ENCODE measurements at regions not wholly inside any gene's neighbourhood (a gene's known extent, or its start where the extent isn't known, plus 50 kb on each side); places are given as distances from the start of the nearest gene placed in this dataset.

GRCh38 chr2:64325852-64326577 lies 127.9 kb upstream of the LGALSL start:
- Mint-ChIP-seq H3K36me3 (ENCODE audit: low read depth) (no peaks in the 10 kb centered on the region), H3K27ac (ENCODE audit: unreplicated experiment) (no peak overlapping the region), H3K4me3 (no peak overlapping the region), H3K27me3 (ENCODE audit: low read depth) (no peaks in the 10 kb centered on the region), H3K4me1 (peaks cover 24% of the 10 kb centered on the region), H3K9me3 (no peaks in the 10 kb centered on the region)
- no peak for TF ChIP-seq CTCF (conservative IDR thresholded peaks at IDR 0.05)
- no peak for DNase-seq (ENCODE audit: low read depth, low spot score)

- H3K27ac Mint-ChIP-seq (ENCODE audit: unreplicated experiment): no peak overlapping the region
- H3K36me3 Mint-ChIP-seq (ENCODE audit: low read depth): no peaks in the 10 kb centered on the region
- H3K27me3 Mint-ChIP-seq (ENCODE audit: low read depth): no peaks in the 10 kb centered on the region
- H3K4me1 Mint-ChIP-seq: peaks cover 30% of the 10 kb centered on the region
- H3K4me3 Mint-ChIP-seq: no peak overlapping the region
- DNase-seq (ENCODE audit: low read depth, low spot score): no peak
- no peak for TF ChIP-seq CTCF (conservative IDR thresholded peaks at IDR 0.05)
- no peaks in the 10 kb centered on the region for H3K9me3 Mint-ChIP-seq
Measured at GRCh38 chr2:64326578-64327050, 127.3 kb upstream of the LGALSL start.

GRCh38 chr2:64327129-64327509 lies 126.8 kb upstream of the LGALSL start:
- H3K27ac Mint-ChIP-seq (ENCODE audit: unreplicated experiment): peak overlapping the region; percentile 81
- DNase-seq (ENCODE audit: low read depth, low spot score): no peak
- no peaks in the 10 kb centered on the region for H3K9me3 Mint-ChIP-seq
- no peaks in the 10 kb centered on the region for H3K36me3 Mint-ChIP-seq (ENCODE audit: low read depth)
- H3K4me3 Mint-ChIP-seq: no peak overlapping the region
- TF ChIP-seq CTCF (conservative IDR thresholded peaks at IDR 0.05): no peak
- H3K27me3 Mint-ChIP-seq (ENCODE audit: low read depth): no peaks in the 10 kb centered on the region
- H3K4me1 Mint-ChIP-seq: peaks cover 35% of the 10 kb centered on the region

- H3K4me1 Mint-ChIP-seq: peaks cover 35% of the 10 kb centered on the region
- H3K4me3 Mint-ChIP-seq: no peak overlapping the region
- DNase-seq (ENCODE audit: low read depth, low spot score): no peak
Measured at GRCh38 chr2:64327510-64328414, 126.2 kb upstream of the LGALSL start.

GRCh38 chr2:64328415-64328722 lies 125.6 kb upstream of the LGALSL start:
- Mint-ChIP-seq H3K27me3 (ENCODE audit: low read depth) (no peaks in the 10 kb centered on the region), H3K27ac (ENCODE audit: unreplicated experiment) (peak overlapping the region; percentile 70), H3K9me3 (no peaks in the 10 kb centered on the region), H3K4me3 (no peak overlapping the region), H3K36me3 (ENCODE audit: low read depth) (no peaks in the 10 kb centered on the region), H3K4me1 (peaks cover 35% of the 10 kb centered on the region)
- no peak for TF ChIP-seq CTCF (conservative IDR thresholded peaks at IDR 0.05)
- no peak for DNase-seq (ENCODE audit: low read depth, low spot score)

More at GRCh38 chr2:64327510-64328414, 126.2 kb upstream of the LGALSL start:
- no peaks in the 10 kb centered on the region for H3K27me3 Mint-ChIP-seq (ENCODE audit: low read depth)
- peak overlapping the region; percentile 81 for H3K27ac Mint-ChIP-seq (ENCODE audit: unreplicated experiment)
- no peaks in the 10 kb centered on the region for H3K36me3 Mint-ChIP-seq (ENCODE audit: low read depth)
- H3K9me3 Mint-ChIP-seq: no peaks in the 10 kb centered on the region
- peak; percentile 28 for TF ChIP-seq CTCF (conservative IDR thresholded peaks at IDR 0.05)
